T-helper 17 cell (primary cell): ENCODE measurements at regions not wholly inside any gene's neighbourhood (a gene's known extent, or its start where the extent isn't known, plus 50 kb on each side); places are given as distances from the start of the nearest gene placed in this dataset.
"Not testable (repeated sequence)": the region's sequence is repeated elsewhere in the genome, so short reads cannot be mapped to it uniquely, and the experiment has no call there.

Source experiments
- ATAC-seq: fragments of 150-1000 bp; cut with Tn5 transposase; 2 replicates; pipeline ENCODE4 v1.10.0; 2021; ENCODE audit warnings: mild to moderate bottlenecking, moderate library complexity
- DNase-seq, 3 donors: peaks; one replicate each; pipeline versions ENCODE4 v3.0.0 to v3.0.0-alpha.2; 2020 to 2021
- H3K9me3 ChIP-seq: one replicate; pipeline ENCODE4 v1.7.0; 2013; ENCODE audit warnings: low read length, mild to moderate bottlenecking; ENCODE audit not compliant: control insufficient read depth, poor library complexity, severe bottlenecking
- H3K27ac Mint-ChIP-seq: one replicate; pipeline ENCODE4 v1.8.0; 2022; ENCODE audit warnings: mild to moderate bottlenecking, moderate library complexity, mixed read lengths
- H3K27me3 Mint-ChIP-seq: one replicate; pipeline ENCODE4 v1.8.0; 2022; ENCODE audit warnings: mixed read lengths
- H3K36me3 Mint-ChIP-seq: one replicate; pipeline ENCODE4 v1.8.0; 2022; ENCODE audit warnings: low read depth, mixed read lengths
- H3K4me1 Mint-ChIP-seq: one replicate; pipeline ENCODE4 v1.8.0; 2022; ENCODE audit warnings: mild to moderate bottlenecking, mixed read lengths
- H3K4me3 Mint-ChIP-seq: one replicate; pipeline ENCODE4 v1.8.0; 2022; ENCODE audit warnings: mild to moderate bottlenecking, moderate library complexity, mixed read lengths

GRCh38 chr22:47307822-47308221 is 545.4 kb downstream of the TBC1D22A start:
- no peak overlapping the region for H3K4me3 Mint-ChIP-seq
- no peaks in the 10 kb centered on the region for H3K36me3 Mint-ChIP-seq
- H3K9me3 ChIP-seq: no peaks in the 10 kb centered on the region
- peaks cover 3% of the 10 kb centered on the region for H3K4me1 Mint-ChIP-seq
- no peak for ATAC-seq
- no peak for DNase-seq
- no peaks in the 10 kb centered on the region for H3K27me3 Mint-ChIP-seq
- no peak overlapping the region for H3K27ac Mint-ChIP-seq

- H3K27ac Mint-ChIP-seq: no peak overlapping the region
- H3K27me3 Mint-ChIP-seq: no peaks in the 10 kb centered on the region
- no peaks in the 10 kb centered on the region for H3K9me3 ChIP-seq
- peaks cover 3% of the 10 kb centered on the region for H3K4me1 Mint-ChIP-seq
- H3K4me3 Mint-ChIP-seq: no peak overlapping the region
- ATAC-seq (no peak), DNase-seq (no peak)
- H3K36me3 Mint-ChIP-seq: no peaks in the 10 kb centered on the region
These were observed 544.9 kb downstream of the TBC1D22A start for GRCh38 chr22:47307326-47307725.

- ATAC-seq (no peak), DNase-seq (no peak)
- H3K9me3 ChIP-seq: no peaks in the 10 kb centered on the region
- Mint-ChIP-seq H3K36me3 (no peaks in the 10 kb centered on the region), H3K4me3 (no peak overlapping the region), H3K4me1 (peaks cover 3% of the 10 kb centered on the region), H3K27me3 (peaks cover 5% of the 10 kb centered on the region), H3K27ac (no peak overlapping the region)
These were observed 542.4 kb downstream of the TBC1D22A start for GRCh38 chr22:47304854-47305253.

GRCh38 chr22:47304191-47304831 is 541.9 kb downstream of the TBC1D22A start:
- ATAC-seq (no peak), DNase-seq (no peak)
- no peaks in the 10 kb centered on the region for H3K36me3 Mint-ChIP-seq
- no peak overlapping the region for H3K27ac Mint-ChIP-seq
- peaks cover 5% of the 10 kb centered on the region for H3K27me3 Mint-ChIP-seq
- no peak overlapping the region for H3K4me3 Mint-ChIP-seq
- no peaks in the 10 kb centered on the region for H3K9me3 ChIP-seq
- H3K4me1 Mint-ChIP-seq: peaks cover 3% of the 10 kb centered on the region

GRCh38 chr22:47303161-47303890 is 540.9 kb downstream of the TBC1D22A start:
- Mint-ChIP-seq H3K27ac (no peak overlapping the region), H3K4me1 (no peaks in the 10 kb centered on the region), H3K27me3 (peaks cover 5% of the 10 kb centered on the region), H3K4me3 (no peak overlapping the region), H3K36me3 (no peaks in the 10 kb centered on the region)
- no peaks in the 10 kb centered on the region for H3K9me3 ChIP-seq
- ATAC-seq (no peak), DNase-seq (no peak)

- not testable (repeated sequence) for H3K4me3 Mint-ChIP-seq, H3K27ac Mint-ChIP-seq, H3K9me3 ChIP-seq, H3K27me3 Mint-ChIP-seq, H3K36me3 Mint-ChIP-seq, H3K4me1 Mint-ChIP-seq, ATAC-seq, DNase-seq
These were observed 540.1 kb downstream of the TBC1D22A start for GRCh38 chr22:47302587-47302986.

- DNase-seq (no peak), ATAC-seq (no peak)
- Mint-ChIP-seq H3K4me3 (no peak overlapping the region), H3K36me3 (no peaks in the 10 kb centered on the region), H3K27me3 (peaks cover 9% of the 10 kb centered on the region), H3K4me1 (no peaks in the 10 kb centered on the region), H3K27ac (no peak overlapping the region)
- no peaks in the 10 kb centered on the region for H3K9me3 ChIP-seq
These were observed 539.5 kb downstream of the TBC1D22A start for GRCh38 chr22:47301820-47302475.

- H3K36me3 Mint-ChIP-seq: no peaks in the 10 kb centered on the region
- ATAC-seq (no peak), DNase-seq (no peak)
- no peak overlapping the region for H3K27ac Mint-ChIP-seq
- H3K27me3 Mint-ChIP-seq: peaks cover 17% of the 10 kb centered on the region
- no peaks in the 10 kb centered on the region for H3K9me3 ChIP-seq
- H3K4me3 Mint-ChIP-seq: no peak overlapping the region
- H3K4me1 Mint-ChIP-seq: no peaks in the 10 kb centered on the region
These were observed 538.4 kb downstream of the TBC1D22A start for GRCh38 chr22:47300698-47301405.

- H3K9me3 ChIP-seq: no peaks in the 10 kb centered on the region
- Mint-ChIP-seq H3K27ac (no peak overlapping the region), H3K4me1 (no peaks in the 10 kb centered on the region), H3K36me3 (no peaks in the 10 kb centered on the region), H3K27me3 (peaks cover 25% of the 10 kb centered on the region), H3K4me3 (no peak overlapping the region)
- no peak for DNase-seq
- no peak for ATAC-seq
These were observed 537.6 kb downstream of the TBC1D22A start for GRCh38 chr22:47299863-47300697.

GRCh38 chr22:47299211-47299862 is 536.9 kb downstream of the TBC1D22A start:
- H3K4me1 Mint-ChIP-seq: no peaks in the 10 kb centered on the region
- DNase-seq: no peak
- H3K4me3 Mint-ChIP-seq: no peak overlapping the region
- ATAC-seq: no peak
- peaks cover 32% of the 10 kb centered on the region for H3K27me3 Mint-ChIP-seq
- H3K36me3 Mint-ChIP-seq: no peaks in the 10 kb centered on the region
- H3K9me3 ChIP-seq: no peaks in the 10 kb centered on the region
- H3K27ac Mint-ChIP-seq: no peak overlapping the region

- H3K36me3 Mint-ChIP-seq: no peaks in the 10 kb centered on the region
- H3K27me3 Mint-ChIP-seq: peaks cover 40% of the 10 kb centered on the region
- H3K27ac Mint-ChIP-seq: no peak overlapping the region
- H3K9me3 ChIP-seq: no peaks in the 10 kb centered on the region
- no peak for ATAC-seq
- H3K4me3 Mint-ChIP-seq: no peak overlapping the region
- DNase-seq: no peak
- no peaks in the 10 kb centered on the region for H3K4me1 Mint-ChIP-seq
These were observed 535.8 kb downstream of the TBC1D22A start for GRCh38 chr22:47298017-47298785.
